G401.6 (cell line): ENCODE measurements at regions not wholly inside any gene's neighbourhood (a gene's known extent, or its start where the extent isn't known, plus 50 kb on each side); places are given as distances from the start of the nearest gene placed in this dataset.

Experiments
- FAIRE-seq: peaks from 2 replicates; lab custom pipeline; 2012; peaks lifted over from hg19 to GRCh38; lab: Jason Lieb, UNC

DNA sequence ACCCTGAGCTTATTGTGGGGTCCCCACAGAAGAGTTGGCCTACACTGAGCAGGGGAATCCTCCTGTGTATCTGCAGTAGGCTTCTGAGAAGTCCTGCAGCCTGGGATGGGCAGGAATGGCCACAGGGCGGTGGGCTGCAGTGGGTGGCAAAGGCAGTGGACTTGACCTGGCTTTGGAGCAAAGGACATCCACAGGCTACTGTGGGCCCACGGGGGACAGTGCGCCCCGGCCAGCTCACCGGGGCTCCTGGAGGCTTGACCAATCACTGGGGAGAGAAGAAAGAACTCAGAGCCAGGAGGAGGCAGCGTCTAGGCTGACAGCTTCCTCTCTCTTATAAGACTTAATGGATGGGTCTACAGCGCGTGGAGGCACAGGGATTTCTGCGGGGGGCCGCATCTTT lies 488.8 kb upstream of the MGMT start:
- no peak for FAIRE-seq

DNA sequence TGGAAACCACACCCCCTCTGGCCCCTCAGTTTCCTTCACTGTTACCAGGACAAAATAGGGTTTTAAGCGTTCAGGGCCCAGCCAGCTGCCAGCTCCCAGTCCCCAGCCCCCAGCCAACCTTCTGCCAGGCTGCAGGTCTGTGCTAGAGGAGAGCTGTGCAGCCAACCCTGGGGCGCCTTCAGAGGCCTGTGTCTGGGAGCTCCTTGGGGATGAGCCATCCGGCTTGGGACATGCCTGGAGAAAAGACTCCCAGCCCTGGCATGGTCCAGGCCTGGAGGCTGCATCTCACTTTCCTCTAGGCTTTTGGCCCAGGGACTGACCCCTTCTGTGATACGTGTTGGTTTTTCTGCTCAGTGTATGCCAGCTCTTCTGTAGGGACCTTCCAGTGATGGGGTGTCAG lies 487.6 kb upstream of the MGMT start:
- no peak for FAIRE-seq

DNA sequence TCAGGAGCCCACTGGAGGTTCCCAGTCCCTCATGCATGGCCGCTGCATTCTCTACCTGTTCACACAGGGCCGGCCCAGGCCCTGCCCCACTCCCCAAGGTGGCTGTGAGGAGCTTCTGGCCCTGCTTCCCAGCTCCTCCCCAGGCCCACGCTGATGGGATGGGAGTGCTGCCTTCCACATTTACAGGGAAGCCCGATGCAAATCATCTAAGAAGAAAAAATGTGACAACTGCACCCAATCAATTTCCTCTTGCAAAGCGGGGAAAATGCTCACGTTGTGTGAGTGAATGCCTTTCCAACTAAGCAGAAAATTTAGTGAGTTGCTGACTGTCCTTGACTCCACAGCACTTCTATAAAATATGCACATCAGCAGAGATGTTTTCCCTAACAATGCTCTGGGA lies 485.8 kb upstream of the MGMT start:
- FAIRE-seq, result no peak

DNA sequence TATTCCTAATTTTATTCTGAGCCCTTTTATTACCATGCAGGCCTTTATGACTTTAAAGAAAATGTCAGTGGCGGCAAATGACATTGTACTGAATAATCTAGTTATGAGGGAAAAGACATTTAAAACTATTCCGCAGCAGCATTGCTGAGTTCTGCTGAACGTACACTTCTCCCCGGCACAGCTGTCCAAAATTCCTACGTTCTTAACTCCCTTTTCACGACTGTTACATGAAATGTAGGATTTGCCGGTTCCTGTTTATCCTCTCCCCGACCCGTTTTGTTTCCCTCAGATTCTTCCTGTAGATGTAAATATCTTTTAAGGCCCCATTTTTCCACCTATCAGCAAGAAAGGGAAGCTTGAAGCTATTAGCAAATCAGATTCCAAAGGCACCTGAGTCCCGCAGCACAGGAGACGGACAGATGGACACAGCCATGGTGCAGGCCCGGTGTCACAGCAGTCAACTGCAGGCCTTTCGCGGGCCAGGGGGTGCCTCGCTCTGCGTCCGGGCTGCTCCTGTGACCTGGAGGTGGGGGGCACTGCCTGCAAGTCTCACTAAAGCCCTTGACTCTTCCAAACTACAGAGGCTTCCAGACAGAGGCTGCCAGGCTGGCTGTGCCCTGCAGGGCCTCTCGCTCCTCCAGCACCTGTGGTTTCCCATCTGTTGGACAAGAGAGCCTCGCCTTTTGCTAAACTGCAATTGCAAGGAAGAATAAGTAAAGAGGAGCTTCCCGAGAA lies 485.0 kb upstream of the MGMT start:
- no peak for FAIRE-seq

DNA sequence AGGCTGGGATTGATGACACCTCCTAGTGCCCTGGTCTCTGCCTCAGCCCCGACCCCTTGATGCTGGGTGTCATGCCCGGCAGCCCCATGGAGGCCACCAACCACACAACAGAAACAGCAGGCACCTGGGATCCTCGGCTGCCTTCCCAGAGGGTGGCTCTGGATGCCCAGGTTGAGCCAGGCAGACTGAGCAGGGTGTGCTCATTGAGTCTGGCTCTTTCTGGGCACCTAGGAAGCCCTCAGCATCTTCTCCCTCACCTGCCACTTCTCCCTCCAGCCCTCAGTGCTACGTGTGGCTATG lies 484.5 kb upstream of the MGMT start:
- no peak for FAIRE-seq

- no peak for FAIRE-seq
Measured at GRCh38 chr10:128985036-128985435, 482.0 kb upstream of the MGMT start.

DNA sequence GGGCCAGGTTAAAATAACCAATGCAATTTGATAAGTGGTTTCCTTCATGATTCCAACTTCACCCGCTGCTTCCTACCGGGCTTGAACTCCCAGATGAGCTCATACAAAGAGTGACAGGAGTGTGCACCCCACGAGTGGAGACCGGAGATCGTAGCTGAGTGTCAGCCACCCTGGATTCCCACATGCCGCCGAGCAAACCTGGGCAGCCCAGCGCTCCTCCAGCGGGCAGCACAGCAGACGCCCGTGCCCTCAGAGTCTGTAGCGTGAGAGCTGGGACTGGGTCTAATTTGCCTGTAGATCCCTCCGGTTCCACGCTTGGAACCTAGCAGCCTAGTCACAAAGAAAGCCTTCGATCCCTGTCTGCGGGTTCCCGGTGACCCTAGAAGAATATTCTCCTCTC lies 476.1 kb upstream of the MGMT start:
- no peak for FAIRE-seq

DNA sequence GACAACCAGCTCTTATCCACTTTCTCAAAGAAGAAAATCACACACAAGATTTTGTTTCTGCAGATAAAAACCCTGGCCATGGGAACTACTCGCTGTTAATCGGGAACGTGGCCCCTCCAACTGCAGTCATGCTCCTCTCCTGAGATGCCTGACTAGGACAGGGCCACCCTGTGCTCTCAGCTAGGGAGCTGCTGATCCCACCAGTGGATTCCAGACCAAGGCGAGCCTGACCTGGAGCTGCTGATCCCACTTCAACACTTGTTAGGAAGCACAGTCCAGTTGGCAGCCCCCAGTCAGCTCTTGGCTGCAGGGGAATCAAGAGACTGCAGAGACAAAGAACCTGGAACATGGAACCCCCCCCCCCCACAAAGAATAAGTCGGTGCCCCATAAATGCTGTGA lies 474.3 kb upstream of the MGMT start:
- no peak for FAIRE-seq

- FAIRE-seq, result no peak
Measured at GRCh38 chr10:128993443-128993842, 473.6 kb upstream of the MGMT start.

DNA sequence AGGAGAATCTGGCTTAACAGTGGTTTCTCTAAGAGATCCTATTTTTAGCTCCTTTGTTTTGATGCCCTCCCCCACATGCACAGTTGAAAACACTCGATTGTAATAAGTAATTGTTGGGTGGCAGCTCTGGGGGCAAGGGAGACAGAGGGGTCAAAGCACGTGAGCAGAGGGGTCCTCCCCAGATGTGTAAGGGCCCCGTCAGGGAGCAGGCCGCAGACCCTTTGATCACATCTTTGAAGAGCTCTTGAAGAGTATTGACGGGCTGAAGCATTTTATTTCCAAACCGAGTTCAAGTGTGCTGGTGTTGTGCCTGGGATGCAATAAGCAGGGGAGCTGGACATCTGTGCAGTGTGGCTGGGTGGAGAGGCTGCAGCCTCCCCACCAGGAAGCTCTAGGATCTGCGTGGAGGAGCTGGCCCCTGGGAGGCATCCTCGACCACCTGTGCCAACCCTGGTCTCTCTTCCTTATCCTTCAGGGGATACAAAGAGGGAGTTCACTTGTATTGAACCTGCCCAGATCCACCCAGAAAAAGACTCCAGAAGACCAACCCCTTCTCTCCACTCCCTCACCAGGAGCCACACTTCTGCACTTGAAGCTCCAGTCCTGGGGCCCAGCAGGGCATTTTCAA lies 473.0 kb upstream of the MGMT start:
- FAIRE-seq, result no peak

DNA sequence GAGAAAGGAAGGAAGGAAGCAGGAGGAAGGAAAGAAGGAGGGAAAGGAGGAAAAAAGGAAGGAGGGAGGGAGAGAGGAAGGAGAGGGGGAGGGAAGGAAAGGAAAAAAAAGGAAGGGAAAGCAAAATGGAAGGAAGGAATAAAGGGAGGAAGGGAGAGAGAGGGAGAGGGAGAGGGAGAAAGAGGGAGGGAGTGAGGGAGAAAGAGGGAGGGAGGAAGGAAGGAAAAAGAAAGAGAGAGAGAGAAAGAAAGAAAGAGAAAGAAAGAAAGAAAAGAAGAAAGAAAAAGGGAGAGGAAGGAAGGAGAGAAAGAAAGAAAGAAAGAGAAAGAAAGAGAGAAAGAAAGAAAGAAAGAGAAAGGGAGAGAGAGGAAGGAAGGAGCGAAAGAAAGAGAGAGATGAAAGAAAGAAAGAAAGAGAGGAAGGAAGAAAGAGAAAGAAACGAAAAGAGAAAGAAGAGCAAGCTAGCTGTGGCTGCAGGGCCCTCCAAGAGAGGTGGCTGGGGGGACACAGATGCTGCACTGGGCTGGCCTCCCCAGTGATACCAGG lies 472.4 kb upstream of the MGMT start:
- no peak for FAIRE-seq

DNA sequence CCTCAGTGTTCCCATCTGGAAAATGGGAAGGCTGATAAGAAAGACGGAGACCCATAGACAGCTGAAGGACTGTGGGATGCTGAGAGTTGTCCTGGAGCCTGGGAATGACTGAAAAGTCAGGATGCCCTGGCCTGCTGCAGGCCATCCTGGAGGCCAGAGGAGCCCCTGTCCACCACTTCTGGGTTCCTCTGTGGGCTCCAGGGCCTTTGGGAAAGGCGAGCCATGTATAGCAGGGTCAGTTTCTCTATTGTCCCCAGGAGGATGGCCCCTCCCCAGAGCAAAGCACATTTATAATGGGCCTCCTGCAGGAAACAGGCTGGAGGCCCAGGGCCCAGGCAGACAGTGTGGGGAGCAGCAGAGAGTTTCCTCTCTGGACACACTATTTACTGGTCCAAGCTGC lies 471.4 kb upstream of the MGMT start:
- FAIRE-seq, result no peak

DNA sequence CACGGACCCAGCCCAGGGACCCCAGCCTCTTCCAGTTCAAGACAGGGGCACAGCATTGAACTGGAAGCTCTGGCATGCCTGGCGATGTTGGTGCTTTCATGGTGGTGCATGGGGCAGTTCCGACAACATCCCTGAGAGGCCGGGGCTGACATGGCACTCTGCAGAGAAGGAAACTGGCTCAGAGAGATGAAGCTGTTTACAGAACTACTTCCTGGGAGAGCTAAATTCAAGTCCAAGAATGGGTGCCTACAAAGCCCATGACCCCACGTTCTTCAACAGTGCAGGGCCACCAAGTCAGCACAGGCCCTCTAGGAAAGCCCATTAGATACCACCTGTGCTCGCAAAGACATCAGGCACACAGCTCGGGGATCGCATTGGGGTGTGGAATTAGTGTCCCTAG lies 470.9 kb upstream of the MGMT start:
- FAIRE-seq, result no peak

- no peak for FAIRE-seq
Measured at GRCh38 chr10:128998101-128998805, 468.8 kb upstream of the MGMT start.

DNA sequence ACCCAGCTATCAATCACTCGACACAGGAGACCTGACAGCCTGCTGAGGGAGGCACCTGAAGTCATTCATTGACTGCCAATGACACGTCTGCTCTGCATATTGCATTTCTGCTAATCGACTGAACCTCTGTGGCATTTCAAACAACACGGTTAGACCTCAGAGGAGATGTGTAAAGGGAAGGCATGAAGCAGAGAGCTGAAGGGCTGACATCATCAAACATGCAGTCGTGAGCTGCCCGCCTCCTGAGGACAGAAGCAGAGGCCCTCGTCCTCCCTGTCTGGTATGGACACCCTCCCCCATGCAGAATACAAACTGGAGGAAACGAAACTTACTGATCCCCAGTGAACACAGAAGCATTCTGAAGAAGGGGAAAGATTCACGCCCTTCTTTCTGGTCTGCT lies 462.6 kb upstream of the MGMT start:
- FAIRE-seq, result no peak

DNA sequence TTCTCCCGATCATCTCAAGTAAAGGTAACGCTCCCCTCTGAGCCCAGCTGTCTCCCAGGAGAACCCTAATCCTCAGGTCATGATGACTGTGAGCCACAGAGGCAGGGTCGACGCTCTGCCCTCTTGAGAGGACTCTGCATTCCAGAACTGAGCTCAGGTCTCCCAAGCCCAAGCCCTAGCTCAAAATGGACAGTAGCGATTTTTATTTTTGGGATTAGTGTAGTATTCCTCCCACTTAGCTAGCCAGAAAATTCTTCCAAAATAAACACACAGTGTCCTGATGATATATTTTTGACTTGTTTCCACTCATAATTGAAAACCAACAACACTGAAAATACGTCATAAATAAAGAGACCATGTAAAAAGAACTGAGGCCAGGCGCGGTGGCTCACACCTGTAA lies 462.0 kb upstream of the MGMT start:
- no peak for FAIRE-seq

DNA sequence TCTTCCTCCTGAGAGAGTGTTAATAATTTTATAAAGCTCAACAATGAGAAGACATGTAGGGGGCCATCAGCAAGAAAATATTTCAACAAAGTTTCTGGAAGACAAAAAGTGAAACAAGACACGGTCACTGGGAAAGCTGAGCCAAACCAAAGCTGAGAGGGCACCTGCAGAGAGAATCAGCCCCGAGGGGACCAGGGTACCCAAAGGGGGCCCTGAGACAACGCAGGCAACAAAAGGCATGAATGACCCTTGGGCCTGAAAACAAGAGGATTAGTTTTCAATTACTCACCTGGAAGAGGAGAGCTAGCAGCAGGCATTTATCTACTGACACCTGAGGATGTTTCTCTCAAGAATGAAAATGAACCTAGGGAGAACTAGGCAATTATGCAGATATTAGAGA lies 461.2 kb upstream of the MGMT start:
- no peak for FAIRE-seq

GRCh38 chr10:129018511-129018910 lies 448.5 kb upstream of the MGMT start:
- no peak for FAIRE-seq

DNA sequence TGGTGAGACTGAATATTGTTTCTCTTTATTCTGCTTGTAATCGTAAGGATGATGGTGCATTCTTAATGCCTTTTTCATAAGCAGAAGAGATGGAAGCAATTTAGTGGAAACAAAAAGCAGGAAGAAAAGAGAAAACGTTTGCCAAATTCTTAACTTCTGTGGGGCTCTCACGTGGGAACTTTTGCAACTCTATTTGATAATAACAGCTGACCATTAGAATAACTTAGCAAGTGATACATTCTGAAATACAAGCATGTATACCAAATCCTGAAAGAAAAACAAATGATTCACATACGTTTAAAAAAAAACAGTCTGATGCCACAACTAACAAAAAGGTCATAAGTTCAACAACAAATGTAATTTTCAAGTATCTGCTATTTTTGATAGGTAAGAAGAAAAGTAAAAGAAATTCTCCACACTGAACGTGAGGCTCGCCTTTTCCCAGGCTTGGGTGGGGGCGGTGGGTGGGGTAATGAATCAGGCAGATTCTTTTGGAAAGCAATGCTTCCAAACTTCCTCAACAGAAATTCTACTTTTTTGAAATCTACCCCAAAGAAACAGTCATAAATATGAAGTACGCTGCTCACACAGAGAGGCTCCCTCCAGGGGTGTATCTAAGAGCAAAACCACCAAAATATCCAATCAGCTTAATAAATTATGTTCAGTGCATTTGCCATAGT lies 446.2 kb upstream of the MGMT start:
- no peak for FAIRE-seq

GRCh38 chr10:129021594-129022304 lies 445.3 kb upstream of the MGMT start:
- no peak for FAIRE-seq

DNA sequence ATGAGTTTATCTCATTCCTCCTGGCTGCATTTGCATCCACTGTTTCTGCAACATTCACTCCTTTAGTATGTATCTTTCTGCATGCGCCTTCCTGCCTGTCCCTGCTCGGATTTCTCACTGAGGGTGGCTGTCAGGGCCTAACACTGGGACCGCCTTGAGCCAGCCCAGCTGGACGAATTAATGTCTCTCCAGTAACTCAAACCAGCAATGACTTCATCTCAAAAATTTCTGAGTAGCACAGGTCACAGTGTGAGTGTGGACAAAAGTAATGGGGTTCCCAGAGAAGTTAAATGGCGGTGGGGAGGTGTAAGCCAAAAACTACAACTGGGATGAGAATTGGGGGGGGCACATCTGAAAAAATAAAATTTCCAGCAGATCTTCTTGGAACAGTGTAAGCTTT lies 444.0 kb upstream of the MGMT start:
- FAIRE-seq, result no peak

- FAIRE-seq, result no peak
Measured at GRCh38 chr10:129024046-129024445, 443.0 kb upstream of the MGMT start.
